ENCODE measurements at regions not wholly inside any gene's neighbourhood (a gene's known extent, or its start where the extent isn't known, plus 50 kb on each side); places are given as distances from the start of the nearest gene placed in this dataset.

DNA sequence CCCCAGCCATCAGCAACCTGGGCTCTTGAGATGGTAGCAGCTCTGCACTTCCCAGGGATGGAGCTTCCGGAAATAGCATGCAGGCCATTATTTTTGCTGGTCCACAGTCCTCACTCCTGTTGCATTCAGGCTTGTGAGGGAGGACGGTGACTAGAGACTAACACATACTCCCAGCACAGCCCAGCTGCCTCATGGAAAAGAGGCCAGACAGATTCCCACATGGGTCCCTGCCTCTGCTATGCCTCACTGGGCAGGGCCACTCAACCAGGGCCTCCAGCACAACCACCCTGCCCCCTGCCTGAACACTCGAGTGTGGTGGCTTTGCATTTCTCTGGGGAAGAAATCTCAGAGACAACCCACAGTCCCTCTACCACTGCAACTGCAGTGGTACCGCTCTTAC lies 1195.1 kb downstream of the PCDH18 start:
- DNase-seq: no peak

- no peak for DNase-seq
Measured at GRCh38 chr4:136336479-136336878, 1195.8 kb downstream of the PCDH18 start.

- DNase-seq: no peak
Measured at GRCh38 chr4:136329042-136329662, 1203.1 kb downstream of the PCDH18 start.

DNA sequence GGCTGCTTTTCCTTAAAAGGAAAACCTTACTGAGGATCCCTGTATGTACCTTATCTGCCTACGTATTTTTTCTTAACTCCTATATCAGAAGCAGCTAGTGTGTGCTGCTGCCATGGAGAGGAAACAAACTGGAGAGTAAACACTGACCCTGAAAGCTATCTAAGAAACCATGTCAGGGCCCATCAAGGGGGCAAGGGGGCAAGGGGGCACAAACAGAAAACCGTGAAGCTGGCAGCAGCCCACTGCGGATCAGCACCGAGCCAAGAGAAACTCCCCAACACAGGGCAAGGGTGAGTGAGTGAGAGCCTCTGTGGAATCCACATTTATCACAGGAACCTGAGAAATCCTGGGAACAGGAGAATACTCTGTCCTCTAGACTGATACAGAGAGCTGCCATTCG lies 1204.2 kb downstream of the PCDH18 start:
- DNase-seq: no peak

GRCh38 chr4:136320465-136320813 lies 1211.9 kb downstream of the PCDH18 start:
- no peak for DNase-seq

- DNase-seq: no peak
Measured at GRCh38 chr4:136319789-136320464, 1212.4 kb downstream of the PCDH18 start.

- DNase-seq: no peak
Measured at GRCh38 chr4:136316961-136317360, 1215.3 kb downstream of the PCDH18 start.

GRCh38 chr4:136314686-136315085 lies 1217.6 kb downstream of the PCDH18 start:
- DNase-seq: no peak

GRCh38 chr4:136311774-136312173 lies 1220.5 kb downstream of the PCDH18 start:
- no peak for DNase-seq

DNA sequence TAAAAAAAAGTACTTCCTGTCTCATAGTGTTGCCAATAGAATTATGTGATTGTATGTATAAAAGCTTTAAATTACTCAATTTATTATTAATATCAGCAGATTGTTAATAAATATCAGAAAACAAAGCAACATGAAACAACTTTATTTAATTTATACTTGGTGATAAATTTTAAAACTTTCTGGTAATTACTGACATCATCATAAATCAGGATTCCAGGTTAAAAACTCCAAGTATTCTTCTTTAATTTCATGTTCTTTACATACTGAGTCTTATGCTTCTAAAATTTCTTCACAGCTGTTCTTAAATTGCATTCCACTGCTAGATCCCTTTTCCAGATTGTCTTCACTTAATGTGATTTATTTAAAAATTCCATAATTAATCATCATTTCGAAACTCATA lies 1224.5 kb downstream of the PCDH18 start:
- DNase-seq: no peak

DNA sequence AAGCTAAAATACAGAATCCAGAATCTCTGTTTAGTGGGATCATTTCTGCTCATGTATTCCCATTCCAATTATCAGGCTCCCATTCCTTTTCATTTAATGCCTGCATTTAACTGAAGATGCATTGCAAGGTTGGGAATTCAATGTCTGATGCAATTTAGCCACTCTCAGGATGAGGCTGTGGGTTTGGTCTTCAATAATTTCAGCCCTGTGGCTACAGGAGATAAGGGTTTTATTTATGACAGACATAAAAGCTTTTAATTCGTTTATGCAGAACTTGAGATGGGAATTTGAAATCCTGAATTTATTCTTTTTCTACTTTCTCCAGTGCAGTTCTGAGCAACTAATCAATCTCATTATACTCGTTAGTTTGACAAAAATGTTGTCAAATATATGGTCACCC lies 1225.9 kb downstream of the PCDH18 start:
- DNase-seq: no peak

DNA sequence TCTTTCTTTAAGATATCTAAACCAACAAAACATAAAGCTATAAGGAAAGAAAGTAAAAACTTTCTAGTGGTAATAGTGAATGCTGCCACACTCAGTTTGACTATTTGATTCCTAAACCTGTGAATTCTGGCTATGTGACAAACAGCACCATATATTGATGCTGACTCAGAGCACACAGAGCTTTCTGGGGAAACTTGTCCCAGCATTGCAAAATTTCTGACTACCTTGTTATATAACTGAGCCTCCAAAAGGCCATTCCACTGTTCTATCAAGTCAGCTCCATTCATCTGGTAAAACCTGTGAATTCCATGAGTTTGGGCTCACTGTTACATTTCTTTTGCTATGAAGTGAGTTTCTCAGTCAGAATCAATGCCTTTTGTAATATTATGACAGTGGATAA lies 1229.7 kb downstream of the PCDH18 start:
- DNase-seq: no peak

DNA sequence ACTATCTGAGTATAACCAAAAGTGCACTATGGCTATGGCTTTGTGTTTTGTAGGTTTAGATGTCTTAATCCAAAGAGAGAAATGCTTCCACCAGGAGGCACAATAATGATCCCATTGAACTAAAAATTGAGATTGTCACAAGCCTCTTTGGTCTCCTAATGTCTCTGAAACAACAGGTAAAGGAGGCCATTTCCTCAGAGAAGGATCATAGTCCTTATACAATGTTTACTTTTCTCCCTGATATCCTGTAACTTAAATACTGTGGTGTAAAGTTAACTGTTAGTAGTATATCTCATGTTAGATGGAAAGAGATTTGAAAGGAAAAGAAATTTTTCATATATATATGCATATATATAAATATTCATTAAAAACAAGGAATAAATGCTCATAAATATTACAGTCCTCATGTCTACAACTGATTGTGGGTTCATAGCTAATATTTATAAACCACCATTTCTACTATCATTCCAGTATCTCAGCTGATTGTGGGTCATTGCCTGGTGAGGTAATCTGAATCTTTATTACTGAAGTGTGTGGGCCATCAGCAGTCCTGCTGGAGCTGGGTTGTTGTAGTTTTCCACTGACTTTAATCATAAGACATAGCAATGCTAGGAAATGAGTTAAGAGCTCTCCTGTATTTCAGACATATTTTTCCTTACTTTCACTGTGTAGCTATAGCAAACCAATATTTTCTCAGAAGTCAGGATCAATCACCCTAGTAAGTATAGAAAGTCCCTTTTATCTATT lies 1230.4 kb downstream of the PCDH18 start:
- DNase-seq: no peak

DNA sequence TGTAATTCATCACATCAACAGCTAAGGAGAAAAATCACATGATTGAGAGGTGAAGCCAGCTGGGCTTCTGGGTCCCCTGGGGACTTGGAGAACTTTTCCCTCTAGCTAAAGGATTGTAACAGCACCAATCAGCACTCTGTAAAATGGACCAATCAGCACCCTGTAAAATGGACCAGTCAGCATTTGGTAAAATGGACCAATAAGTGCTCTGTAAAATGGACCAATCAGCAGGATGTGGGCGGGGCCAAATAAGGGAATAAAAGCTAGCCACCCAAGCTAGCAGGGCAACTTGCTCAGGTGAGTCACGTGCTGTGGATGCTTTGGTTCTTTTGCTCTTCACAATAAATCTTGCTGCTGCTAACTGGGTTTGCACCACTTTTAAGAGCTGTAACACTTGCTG lies 1248.3 kb downstream of the PCDH18 start:
- no peak for DNase-seq

DNA sequence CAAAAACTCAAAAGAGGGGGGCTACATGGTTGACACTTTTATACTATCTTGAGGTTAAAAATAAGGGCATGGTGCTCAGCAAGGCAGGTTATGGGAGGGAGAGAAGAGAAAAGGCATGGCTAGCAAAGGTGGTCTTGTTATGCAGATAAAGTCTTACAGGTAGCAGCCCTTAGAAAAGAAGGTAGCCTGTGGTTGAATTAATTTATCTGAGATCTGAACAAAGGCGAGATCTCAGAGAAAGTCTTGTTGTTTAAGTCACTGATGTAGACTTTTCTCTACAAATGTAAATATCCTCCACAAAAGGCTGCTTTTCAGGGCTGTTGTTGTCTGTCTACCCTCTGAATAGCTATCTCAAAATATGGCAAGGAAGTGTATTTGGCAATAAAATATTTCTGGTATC lies 1250.4 kb downstream of the PCDH18 start:
- no peak for DNase-seq

DNA sequence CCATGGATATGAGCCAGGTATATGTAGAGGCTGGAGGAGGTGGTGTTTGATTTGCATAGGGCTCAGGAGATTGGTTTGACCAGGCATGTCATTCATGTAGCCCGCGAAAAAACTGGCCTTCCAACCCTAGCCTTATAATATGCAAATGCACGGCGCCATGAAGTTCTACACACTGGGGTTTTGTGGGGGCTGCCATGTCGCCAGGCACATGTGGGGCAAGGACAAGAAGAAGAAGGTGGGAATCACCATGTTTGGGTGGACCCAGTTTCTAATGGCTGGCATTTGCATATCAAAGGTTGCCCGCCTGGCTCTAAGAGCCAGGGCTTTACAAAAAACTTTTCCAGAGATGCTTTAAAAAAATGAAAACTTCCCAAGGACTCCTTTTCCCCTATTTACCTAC lies 1251.0 kb downstream of the PCDH18 start:
- no peak for DNase-seq

- no peak for DNase-seq
Measured at GRCh38 chr4:136277741-136278140, 1254.6 kb downstream of the PCDH18 start.

DNA sequence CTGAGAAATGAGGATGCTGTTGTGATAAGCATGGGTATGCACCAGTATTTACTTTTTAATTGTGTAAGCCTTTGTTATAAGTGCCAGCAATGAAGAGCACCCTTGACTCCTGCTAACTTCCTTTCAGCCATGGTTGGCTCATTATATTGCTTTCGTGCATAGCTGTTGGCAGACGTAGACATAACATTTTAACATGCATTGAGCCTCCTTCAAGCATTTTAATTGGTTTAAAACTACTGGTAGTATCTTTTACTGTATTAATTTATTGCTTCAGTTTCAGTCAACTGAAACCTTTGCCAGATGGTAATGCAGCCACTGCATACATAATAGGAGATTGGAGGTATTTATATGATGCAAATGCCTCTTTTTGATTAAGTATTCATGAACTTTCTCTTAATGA lies 1285.4 kb downstream of the PCDH18 start:
- no peak for DNase-seq

GRCh38 chr4:136241221-136241986 lies 1290.9 kb downstream of the PCDH18 start:
- DNase-seq: no peak

- no peak for DNase-seq
Measured at GRCh38 chr4:136227315-136227714, 1305.0 kb downstream of the PCDH18 start.

GRCh38 chr4:136219592-136220125 lies 1312.6 kb downstream of the PCDH18 start:
- no peak for DNase-seq

- no peak for DNase-seq
Measured at GRCh38 chr4:136203199-136203598, 1329.1 kb downstream of the PCDH18 start.

DNA sequence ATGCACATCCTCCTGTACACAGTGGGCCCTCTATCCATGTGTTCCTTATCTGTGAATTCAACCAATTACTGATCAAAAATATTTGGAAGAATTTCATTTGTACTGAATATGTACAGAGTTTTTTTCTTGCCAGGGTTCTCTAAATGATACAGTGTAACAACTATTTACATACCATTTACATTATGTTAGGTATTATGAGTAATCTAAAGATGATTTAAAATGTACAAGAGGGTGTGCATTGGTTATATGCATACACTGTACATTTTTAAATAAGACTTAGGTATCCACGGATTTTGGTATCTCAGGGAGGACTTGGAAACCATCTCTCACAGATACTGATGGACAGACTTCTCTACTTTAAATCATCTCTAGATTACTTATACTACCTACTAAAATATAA lies 1333.9 kb downstream of the PCDH18 start:
- DNase-seq: no peak

All from GF-D8 (cell line).